ENCODE measurements at regions not wholly inside any gene's neighbourhood (a gene's known extent, or its start where the extent isn't known, plus 50 kb on each side); places are given as distances from the start of the nearest gene placed in this dataset.

DNA sequence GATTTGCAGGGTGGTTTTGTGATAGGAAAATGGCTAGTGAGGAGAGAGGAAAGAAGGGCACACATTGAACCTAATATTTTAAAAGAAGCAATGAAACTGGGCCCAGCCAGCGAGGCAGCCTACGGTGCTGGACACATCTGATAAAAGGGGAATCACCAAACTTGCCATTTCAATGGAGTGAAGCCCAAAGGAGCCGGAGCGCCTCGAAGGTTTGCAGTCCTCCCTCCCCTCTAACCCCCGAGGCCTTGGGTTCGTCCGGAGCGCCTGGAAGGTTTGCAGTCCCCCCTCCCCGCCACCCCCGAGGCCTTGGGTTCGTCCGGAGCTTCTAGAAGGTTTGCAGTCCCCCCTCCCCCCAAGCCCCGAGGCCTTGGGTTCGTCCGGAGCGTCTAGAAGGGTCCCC, 132.6 kb downstream of the TENT4A start:
- TF ChIP-seq, protein P1, sequence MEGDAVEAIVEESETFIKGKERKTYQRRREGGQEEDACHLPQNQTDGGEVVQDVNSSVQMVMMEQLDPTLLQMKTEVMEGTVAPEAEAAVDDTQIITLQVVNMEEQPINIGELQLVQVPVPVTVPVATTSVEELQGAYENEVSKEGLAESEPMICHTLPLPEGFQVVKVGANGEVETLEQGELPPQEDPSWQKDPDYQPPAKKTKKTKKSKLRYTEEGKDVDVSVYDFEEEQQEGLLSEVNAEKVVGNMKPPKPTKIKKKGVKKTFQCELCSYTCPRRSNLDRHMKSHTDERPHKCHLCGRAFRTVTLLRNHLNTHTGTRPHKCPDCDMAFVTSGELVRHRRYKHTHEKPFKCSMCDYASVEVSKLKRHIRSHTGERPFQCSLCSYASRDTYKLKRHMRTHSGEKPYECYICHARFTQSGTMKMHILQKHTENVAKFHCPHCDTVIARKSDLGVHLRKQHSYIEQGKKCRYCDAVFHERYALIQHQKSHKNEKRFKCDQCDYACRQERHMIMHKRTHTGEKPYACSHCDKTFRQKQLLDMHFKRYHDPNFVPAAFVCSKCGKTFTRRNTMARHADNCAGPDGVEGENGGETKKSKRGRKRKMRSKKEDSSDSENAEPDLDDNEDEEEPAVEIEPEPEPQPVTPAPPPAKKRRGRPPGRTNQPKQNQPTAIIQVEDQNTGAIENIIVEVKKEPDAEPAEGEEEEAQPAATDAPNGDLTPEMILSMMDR (conservative IDR thresholded peaks at IDR 0.05; ENCODE audit: low read length): no peak
- no peak for TF ChIP-seq EZH2phosphoT487 (IDR thresholded peaks at IDR 0.05; ENCODE audit: borderline replicate concordance, low read depth, low read length)
